HUES6 (cell line): ENCODE measurements at regions not wholly inside any gene's neighbourhood (a gene's known extent, or its start where the extent isn't known, plus 50 kb on each side); places are given as distances from the start of the nearest gene placed in this dataset.

Experiments
- H3K27ac ChIP-seq: 2 replicates; pipeline ENCODE4 v1.7.0; 2013; ENCODE audit warnings: low read depth, mild to moderate bottlenecking, low read length, inconsistent platforms
- H3K27me3 ChIP-seq: 2 replicates; pipeline ENCODE4 v1.6.1; 2013; ENCODE audit warnings: low read length; ENCODE audit not compliant: control insufficient read depth, insufficient read depth
- H3K36me3 ChIP-seq: 2 replicates; pipeline ENCODE4 v1.6.1; 2013; ENCODE audit warnings: low read length; ENCODE audit not compliant: control insufficient read depth, insufficient read depth
- H3K4me1 ChIP-seq: 2 replicates; pipeline ENCODE4 v1.6.1; 2013; ENCODE audit warnings: low read length; ENCODE audit not compliant: control insufficient read depth, insufficient read depth
- H3K4me3 ChIP-seq: 2 replicates; pipeline ENCODE4 v1.5.1; 2013; ENCODE audit warnings: low read depth, low read length
- H3K9ac ChIP-seq: one replicate; pipeline ENCODE4 v1.6.1; 2013; ENCODE audit warnings: mild to moderate bottlenecking, low read length
- H3K9me3 ChIP-seq: 2 replicates; pipeline ENCODE4 v1.6.1; 2013; ENCODE audit warnings: low read depth, low read length; ENCODE audit not compliant: control insufficient read depth, insufficient read depth

DNA sequence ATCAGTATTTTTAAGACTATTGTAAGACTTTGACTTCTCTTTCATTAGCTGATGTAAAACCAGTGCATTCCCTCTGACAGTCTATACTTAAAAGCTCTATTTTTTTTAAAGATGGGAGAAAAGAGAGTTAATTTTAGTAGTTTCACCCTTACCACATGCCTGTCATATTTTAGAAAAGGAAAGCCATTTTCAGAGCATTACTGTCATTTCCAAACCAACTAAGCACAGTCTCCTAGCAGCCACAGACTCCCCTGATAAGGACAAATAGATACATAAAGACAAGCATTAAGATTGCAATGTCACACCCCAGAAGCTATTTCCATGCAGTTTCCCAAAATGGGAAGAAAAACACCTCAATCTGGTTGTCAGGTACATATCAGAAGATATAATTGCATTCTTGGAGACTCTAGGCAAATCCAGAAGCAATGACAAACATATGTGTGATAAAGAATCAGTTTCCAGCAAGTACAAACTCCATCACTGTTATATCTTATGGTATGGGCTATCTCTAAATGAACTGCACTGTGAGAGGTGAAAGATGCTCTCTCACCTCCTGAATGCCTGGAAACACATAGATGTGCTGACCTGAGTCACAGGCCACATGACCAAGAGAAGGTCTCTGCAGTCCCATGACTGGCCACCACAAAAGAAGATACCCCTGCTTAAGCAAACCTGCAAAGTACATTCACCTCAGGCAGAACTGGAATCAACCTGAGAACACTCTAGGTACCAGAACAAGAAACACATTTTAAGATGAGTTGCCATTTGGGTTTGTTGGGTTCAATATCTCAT, 303.3 kb downstream of the POU4F1 start:
- no peak overlapping the region for H3K4me3 ChIP-seq
- no peak overlapping the region for H3K9ac ChIP-seq
- no peaks in the 10 kb centered on the region for H3K4me1 ChIP-seq
- H3K27ac ChIP-seq: no peak overlapping the region
- H3K27me3 ChIP-seq: no peaks in the 10 kb centered on the region
- no peaks in the 10 kb centered on the region for H3K36me3 ChIP-seq
- no peaks in the 10 kb centered on the region for H3K9me3 ChIP-seq

DNA sequence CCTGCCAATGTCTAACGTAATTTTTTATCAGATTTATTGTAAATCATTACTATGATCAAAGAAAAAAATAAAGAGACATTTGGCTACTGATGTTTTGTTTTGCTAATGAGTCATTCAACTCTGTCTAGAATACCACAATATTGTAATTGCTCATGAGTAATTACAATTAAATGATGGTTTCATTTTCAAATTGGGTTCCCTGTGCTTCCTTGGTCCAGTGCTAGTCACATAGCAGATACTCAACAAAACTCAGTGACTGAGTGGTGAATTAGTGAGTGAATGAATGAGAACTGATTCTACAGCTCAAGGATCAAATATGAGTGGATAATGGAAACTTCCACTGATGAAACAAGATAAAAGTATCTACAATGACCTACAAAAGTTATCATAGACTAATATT, 304.7 kb downstream of the POU4F1 start:
- no peaks in the 10 kb centered on the region for H3K9me3 ChIP-seq
- no peaks in the 10 kb centered on the region for H3K36me3 ChIP-seq
- no peak overlapping the region for H3K9ac ChIP-seq
- no peaks in the 10 kb centered on the region for H3K27me3 ChIP-seq
- no peaks in the 10 kb centered on the region for H3K4me1 ChIP-seq
- H3K4me3 ChIP-seq: no peak overlapping the region
- H3K27ac ChIP-seq: no peak overlapping the region

DNA sequence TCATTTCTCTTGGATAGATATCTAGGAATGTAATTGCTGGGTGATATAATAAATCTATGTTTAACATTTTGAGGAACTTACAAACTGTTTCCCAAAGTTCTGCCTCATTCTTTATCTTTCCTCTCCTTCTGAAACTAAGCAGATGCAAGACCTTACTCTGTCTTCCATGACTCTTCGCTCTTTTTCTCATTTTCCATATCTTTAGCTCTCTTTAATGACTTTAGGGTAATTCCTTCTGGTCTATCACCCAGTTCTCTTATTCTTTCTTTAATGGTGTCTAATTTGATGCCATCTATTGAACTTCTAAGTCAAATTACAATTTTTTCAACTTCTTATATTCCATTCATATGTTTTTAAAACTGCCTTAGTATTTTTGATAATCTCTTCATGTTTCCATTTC, 316.6 kb downstream of the POU4F1 start:
- peaks cover 5% of the 10 kb centered on the region; the same call in 1 of the 2 replicates for H3K9me3 ChIP-seq
- no peaks in the 10 kb centered on the region; the same call in 1 of the 2 replicates for H3K4me1 ChIP-seq
- no peak overlapping the region for H3K4me3 ChIP-seq
- no peak overlapping the region for H3K27ac ChIP-seq
- H3K36me3 ChIP-seq: no peaks in the 10 kb centered on the region
- H3K9ac ChIP-seq: no peak overlapping the region
- H3K27me3 ChIP-seq: no peaks in the 10 kb centered on the region

DNA sequence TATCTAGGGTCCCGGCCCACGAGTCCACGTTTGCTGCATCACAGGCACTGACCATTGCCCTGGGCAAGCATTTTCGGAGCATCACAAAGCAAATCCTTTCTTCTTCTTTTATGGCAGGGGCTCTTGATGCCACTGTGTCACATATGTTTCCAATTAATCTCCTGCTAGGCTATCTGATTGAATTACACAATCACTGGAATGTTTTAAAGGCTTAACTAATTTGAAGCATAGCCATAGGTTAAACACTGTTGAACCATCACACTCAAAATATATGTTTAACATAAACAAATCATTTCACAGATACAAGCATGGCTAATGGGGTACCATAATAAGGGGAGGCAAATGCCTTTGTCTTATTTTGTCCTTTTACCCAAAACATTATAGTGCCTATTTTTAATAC, 338.3 kb downstream of the POU4F1 start:
- Histone ChIP-seq H3K4me1 (no peaks in the 10 kb centered on the region), H3K36me3 (no peaks in the 10 kb centered on the region), H3K27ac (no peak overlapping the region), H3K27me3 (no peaks in the 10 kb centered on the region), H3K9ac (no peak overlapping the region), H3K9me3 (no peaks in the 10 kb centered on the region), H3K4me3 (no peak overlapping the region)

DNA sequence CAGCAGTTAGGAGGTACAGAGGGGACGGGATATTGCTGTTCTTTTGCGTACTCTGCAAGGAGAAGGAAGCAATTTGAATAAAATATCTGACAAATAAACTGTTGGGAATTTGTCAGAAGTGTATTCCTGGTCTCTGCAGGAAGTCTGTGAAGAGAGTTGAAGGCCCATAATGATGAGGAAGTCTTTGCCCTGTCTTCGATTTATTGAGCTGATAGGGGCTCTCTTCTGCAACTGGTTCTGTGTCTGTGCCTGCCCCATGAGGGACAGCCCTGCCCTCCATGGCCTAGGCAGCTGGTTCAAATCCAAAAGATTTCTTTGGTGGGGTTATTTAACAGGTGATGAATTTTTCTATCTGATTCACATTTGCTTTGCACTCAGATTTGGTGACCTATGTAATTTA, 339.7 kb upstream of the EDNRB start:
- Histone ChIP-seq H3K4me1 (peaks cover 7% of the 10 kb centered on the region; the same call in 1 of the 2 replicates), H3K4me3 (no peak overlapping the region), H3K36me3 (no peaks in the 10 kb centered on the region), H3K27me3 (no peaks in the 10 kb centered on the region), H3K9me3 (no peaks in the 10 kb centered on the region), H3K27ac (no peak overlapping the region), H3K9ac (no peak overlapping the region)

DNA sequence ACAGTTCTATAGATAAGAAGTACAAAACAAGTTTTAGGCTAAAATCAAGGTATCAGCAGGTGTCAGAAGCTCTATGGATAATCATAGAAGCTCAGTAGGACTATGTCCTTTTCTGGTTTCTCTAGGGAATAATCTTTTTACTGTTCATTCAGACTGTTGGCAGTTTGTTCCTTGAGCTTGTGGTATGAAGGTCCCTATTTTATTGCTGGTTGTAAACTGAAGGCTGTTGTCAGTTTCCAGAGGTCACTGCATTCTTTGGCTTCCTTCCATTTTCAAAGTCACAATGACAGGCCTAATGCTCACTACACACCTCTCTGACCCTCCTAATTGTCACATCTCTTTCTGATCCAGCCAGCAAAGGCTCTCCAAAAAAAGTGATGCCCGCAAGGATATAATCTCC, 337.9 kb upstream of the EDNRB start:
- no peak overlapping the region for H3K4me3 ChIP-seq
- H3K27ac ChIP-seq: no peak overlapping the region
- peaks cover 7% of the 10 kb centered on the region; the same call in 1 of the 2 replicates for H3K4me1 ChIP-seq
- no peaks in the 10 kb centered on the region for H3K36me3 ChIP-seq
- H3K9me3 ChIP-seq: no peaks in the 10 kb centered on the region
- H3K27me3 ChIP-seq: no peaks in the 10 kb centered on the region
- no peak overlapping the region for H3K9ac ChIP-seq

DNA sequence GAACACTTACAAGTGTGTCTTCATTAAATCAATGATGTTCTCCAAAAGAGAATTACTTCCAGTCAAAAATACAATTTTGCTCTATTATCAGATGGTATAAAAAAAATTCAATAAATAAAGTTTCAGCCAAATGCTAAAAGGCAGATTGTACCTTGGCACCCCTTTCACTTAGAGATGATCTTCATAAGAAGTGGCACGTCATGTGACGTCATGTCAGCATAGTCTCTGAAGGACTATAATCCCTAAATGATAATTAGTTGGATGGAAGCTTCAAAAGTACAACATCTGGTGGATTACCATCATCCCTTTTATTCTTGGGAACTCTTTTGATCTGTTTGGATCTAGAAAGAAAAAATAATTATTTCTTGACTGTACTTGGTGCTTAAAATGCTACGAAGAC, 335.5 kb upstream of the EDNRB start:
- no peaks in the 10 kb centered on the region for H3K27me3 ChIP-seq
- no peak overlapping the region for H3K9ac ChIP-seq
- peaks cover 7% of the 10 kb centered on the region; the same call in 1 of the 2 replicates for H3K4me1 ChIP-seq
- H3K27ac ChIP-seq: no peak overlapping the region
- no peaks in the 10 kb centered on the region for H3K9me3 ChIP-seq
- H3K4me3 ChIP-seq: no peak overlapping the region
- no peaks in the 10 kb centered on the region for H3K36me3 ChIP-seq

DNA sequence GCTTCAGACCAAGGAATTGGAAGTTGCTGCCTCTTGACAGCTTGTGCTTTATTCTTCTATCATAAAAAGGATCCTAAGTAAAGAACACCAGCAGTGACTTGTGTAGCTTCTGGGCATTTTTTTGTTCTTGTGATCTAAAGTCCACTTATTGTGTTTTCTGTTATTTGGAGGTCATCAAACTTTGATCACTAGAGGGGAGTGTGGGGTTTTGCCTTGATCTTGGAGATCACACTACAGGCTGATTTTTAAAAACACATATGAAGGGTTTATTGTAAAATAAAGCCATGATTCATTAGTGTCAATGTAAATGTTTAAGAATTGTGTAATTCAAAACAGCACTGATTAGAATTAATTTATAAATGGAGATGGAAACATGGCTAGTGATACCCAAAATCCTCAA, 328.7 kb upstream of the EDNRB start:
- Histone ChIP-seq H3K9ac (no peak overlapping the region), H3K9me3 (no peaks in the 10 kb centered on the region), H3K36me3 (no peaks in the 10 kb centered on the region), H3K27ac (no peak overlapping the region), H3K4me3 (no peak overlapping the region), H3K4me1 (no peaks in the 10 kb centered on the region), H3K27me3 (no peaks in the 10 kb centered on the region)

DNA sequence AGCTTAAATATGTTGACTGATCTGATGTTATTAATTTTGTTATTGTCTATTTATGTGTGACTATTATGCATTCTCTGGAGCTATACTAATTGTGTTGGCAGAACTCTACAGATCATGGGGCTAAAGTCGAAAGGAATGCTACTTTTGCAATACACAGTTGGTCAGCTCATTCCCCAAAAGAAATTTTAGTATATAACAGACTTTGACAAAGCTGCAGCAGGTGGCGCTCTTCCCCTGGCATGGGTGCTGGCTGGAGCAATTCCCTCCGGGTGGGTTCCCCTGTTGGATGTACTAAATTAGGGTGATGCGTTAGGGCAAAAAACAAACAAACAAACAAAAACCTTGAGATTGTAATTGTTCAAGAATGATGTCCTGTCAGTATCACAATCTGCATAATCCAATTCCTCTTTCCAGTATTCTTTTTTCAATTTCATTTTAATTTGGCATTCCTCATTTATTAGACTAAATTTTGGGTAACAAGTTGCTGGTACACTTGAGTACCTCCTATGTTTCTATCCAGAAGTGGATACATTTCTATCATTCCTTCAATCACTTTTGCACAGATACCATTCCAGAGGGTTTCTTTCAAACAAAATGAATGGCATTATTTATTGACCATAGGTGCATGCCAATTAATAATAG, 322.8 kb upstream of the EDNRB start:
- no peak overlapping the region for H3K4me3 ChIP-seq
- H3K9me3 ChIP-seq: no peaks in the 10 kb centered on the region
- no peak overlapping the region for H3K27ac ChIP-seq
- peaks cover 5% of the 10 kb centered on the region for H3K4me1 ChIP-seq
- H3K27me3 ChIP-seq: no peaks in the 10 kb centered on the region
- no peaks in the 10 kb centered on the region for H3K36me3 ChIP-seq
- no peak overlapping the region for H3K9ac ChIP-seq

DNA sequence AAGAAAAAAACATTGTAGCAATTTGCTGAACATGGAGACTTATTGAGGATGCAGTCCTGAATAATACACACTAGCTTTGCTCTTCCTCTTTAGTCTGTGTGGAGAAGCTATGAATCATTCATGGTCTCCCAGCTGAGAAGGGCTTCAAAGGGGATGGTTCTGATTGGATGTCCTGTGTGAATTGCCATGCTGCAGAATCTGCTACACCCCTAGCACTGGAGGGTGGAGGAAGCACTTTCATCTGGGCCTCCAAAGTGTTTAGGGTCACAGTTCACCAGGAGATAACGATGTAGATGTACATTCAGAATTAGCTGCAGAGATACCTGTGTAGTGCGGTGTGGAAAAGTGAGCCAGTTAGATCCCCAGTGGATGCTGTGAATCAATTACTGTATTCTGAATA, 321.1 kb upstream of the EDNRB start:
- Histone ChIP-seq H3K4me1 (peaks cover 5% of the 10 kb centered on the region), H3K27ac (no peak overlapping the region), H3K9me3 (no peaks in the 10 kb centered on the region)

DNA sequence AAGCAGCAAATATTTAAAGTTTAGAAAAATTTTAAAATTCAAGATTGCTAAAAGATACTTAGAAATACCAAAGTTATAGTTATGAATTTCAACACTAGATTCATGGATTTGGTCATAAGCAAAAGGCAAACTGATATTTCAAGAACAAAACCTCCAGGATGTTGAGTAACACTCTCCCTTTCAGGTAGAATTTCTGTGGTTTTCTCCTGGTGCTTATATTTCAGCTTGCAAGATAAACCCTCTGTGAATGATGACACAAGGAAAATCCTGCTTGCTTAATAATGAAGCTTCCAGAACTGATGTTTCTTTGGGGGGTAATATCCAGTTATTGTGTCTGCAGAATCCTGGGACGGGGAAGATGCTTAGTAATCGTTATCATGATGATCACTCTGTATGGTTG, 320.3 kb upstream of the EDNRB start:
- Histone ChIP-seq H3K27me3 (no peaks in the 10 kb centered on the region), H3K9ac (no peak overlapping the region), H3K27ac (no peak overlapping the region), H3K36me3 (no peaks in the 10 kb centered on the region), H3K4me1 (peaks cover 5% of the 10 kb centered on the region), H3K4me3 (no peak overlapping the region), H3K9me3 (no peaks in the 10 kb centered on the region)

More for the DNA sequence above, 321.1 kb upstream of the EDNRB start:
- Histone ChIP-seq H3K27me3 (no peaks in the 10 kb centered on the region), H3K36me3 (no peaks in the 10 kb centered on the region), H3K4me3 (no peak overlapping the region), H3K9ac (no peak overlapping the region)
